ENCODE measurements at regions not wholly inside any gene's neighbourhood (a gene's known extent, or its start where the extent isn't known, plus 50 kb on each side); places are given as distances from the start of the nearest gene placed in this dataset.

DNA sequence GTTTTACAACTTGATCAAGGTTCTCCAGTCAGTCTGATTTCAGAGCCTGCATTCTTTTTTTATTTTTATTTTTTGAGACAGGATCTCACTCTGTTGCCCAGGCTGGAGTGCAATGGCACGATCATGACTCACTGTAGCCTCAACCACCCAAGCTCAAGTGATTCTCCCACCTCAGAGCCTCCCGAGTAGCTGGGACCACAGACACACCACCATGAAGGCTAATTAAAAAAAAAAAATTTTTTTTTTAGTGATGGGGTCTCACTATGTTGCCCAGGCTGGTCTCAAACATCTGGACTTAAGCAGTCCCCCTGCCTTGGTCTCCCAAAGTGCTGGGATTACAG lies 117.2 kb upstream of the NAV2 start:
- DNase-seq, result no peak
- Mint-ChIP-seq H3K27me3 (peaks cover 4% of the 10 kb centered on the region), H3K4me1 (no peaks in the 10 kb centered on the region), H3K36me3 (no peaks in the 10 kb centered on the region), H3K27ac (no peak overlapping the region), H3K4me3 (no peak overlapping the region), H3K9me3 (no peaks in the 10 kb centered on the region)

DNA sequence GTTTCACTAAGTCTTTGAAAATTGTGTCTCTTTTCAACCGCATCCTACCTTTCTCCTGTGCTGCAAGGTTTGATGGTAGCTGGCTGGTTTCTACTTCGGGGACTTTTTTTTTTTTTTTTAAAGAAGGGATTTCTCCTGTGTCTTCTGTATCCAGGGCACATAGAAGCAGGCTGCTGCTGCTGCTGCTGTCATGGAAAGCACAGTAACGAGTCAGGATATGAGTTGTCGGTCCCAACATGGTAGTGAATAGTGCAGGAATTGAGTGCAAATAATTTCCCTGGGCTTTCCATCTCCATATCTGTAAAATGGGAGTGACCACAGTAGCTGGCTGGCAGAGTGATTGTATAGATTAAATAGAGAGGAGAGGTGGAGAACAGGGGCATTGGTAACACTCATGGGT lies 118.3 kb upstream of the NAV2 start:
- Mint-ChIP-seq H3K4me3 (no peak overlapping the region), H3K36me3 (no peaks in the 10 kb centered on the region), H3K27me3 (peaks cover 4% of the 10 kb centered on the region), H3K4me1 (no peaks in the 10 kb centered on the region), H3K27ac (no peak overlapping the region), H3K9me3 (no peaks in the 10 kb centered on the region)
- no peak for DNase-seq

- H3K27me3 Mint-ChIP-seq, result peaks cover 4% of the 10 kb centered on the region
- no peak overlapping the region for H3K27ac Mint-ChIP-seq
- H3K4me3 Mint-ChIP-seq, result no peak overlapping the region
- no peaks in the 10 kb centered on the region for H3K9me3 Mint-ChIP-seq
- DNase-seq, result no peak
- H3K4me1 Mint-ChIP-seq, result no peaks in the 10 kb centered on the region
- no peaks in the 10 kb centered on the region for H3K36me3 Mint-ChIP-seq
Observed at GRCh38 chr11:19592842-19593241, 119.8 kb upstream of the NAV2 start.

DNA sequence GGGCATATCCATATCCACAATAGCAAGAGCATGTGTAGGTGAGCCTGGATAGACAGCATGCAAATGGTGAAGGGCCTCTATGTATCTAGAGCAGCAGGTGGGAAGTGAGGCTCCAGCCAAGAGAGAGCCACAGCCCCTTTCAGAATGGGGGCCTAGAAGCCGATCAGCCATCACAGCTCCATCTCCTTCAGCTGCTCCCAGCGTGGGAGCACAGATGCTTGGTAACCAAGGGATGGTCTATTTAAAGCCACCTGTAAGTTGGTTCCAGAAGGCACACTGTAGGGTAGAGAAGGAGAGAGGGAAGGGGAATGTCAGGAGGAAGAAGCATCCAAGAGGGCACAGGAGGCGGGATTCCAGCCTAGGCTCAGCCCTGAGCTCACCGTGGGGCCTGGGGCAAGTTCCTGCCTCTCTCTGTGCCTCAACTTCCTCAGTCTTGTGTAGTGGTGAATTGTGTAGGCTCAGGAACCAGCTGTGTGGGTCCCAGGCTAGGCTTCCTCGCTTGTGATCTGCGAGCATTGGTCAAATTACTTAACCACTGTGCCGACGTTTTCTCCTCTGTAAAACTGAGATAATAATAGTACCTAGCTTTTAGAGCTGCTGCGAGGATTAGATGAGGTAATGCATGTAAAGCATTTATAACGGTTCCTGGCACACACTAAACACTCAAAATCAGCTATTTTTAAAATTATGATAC lies 122.9 kb upstream of the NAV2 start:
- Mint-ChIP-seq H3K27me3 (peaks cover 4% of the 10 kb centered on the region), H3K4me3 (no peak overlapping the region), H3K4me1 (no peaks in the 10 kb centered on the region), H3K36me3 (no peaks in the 10 kb centered on the region), H3K27ac (no peak overlapping the region), H3K9me3 (no peaks in the 10 kb centered on the region)
- DNase-seq, result no peak

- Mint-ChIP-seq H3K27me3 (no peaks in the 10 kb centered on the region), H3K4me3 (no peak overlapping the region), H3K4me1 (no peaks in the 10 kb centered on the region), H3K27ac (no peak overlapping the region), H3K36me3 (no peaks in the 10 kb centered on the region), H3K9me3 (no peaks in the 10 kb centered on the region)
- DNase-seq, result no peak
Observed at GRCh38 chr11:19587979-19588378, 124.7 kb upstream of the NAV2 start.

GRCh38 chr11:19580646-19581045 lies 132.0 kb upstream of the NAV2 start:
- no peak overlapping the region for H3K4me3 Mint-ChIP-seq
- DNase-seq, result no peak
- no peaks in the 10 kb centered on the region for H3K36me3 Mint-ChIP-seq
- H3K27ac Mint-ChIP-seq, result no peak overlapping the region
- H3K27me3 Mint-ChIP-seq, result no peaks in the 10 kb centered on the region
- H3K9me3 Mint-ChIP-seq, result peaks cover 3% of the 10 kb centered on the region
- no peaks in the 10 kb centered on the region for H3K4me1 Mint-ChIP-seq

GRCh38 chr11:19579957-19580356 lies 132.7 kb upstream of the NAV2 start:
- Mint-ChIP-seq H3K27me3 (no peaks in the 10 kb centered on the region), H3K27ac (no peak overlapping the region), H3K36me3 (no peaks in the 10 kb centered on the region), H3K4me1 (no peaks in the 10 kb centered on the region), H3K9me3 (peaks cover 3% of the 10 kb centered on the region), H3K4me3 (no peak overlapping the region)
- DNase-seq, result no peak

DNA sequence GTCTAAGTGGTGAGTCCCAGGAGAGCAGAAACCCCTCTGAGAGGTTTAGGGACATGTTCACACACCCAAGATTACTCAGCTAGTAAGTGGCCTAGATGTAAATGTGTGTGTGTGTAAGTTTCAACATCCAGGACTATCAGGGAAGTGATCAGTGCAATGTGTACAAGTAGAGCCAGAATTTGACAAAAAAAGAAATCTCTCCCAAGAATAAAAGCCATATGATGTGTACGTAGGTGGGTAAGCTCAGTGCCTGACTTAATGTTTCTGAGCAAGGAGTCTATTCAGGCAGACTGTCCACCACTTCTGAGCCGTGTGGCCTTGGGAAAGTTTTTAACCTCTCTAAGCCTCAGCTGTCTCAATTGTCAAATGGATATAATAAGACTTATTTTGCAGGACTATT lies 133.8 kb upstream of the NAV2 start:
- H3K4me1 Mint-ChIP-seq, result no peaks in the 10 kb centered on the region

GRCh38 chr11:19577976-19578619 lies 134.5 kb upstream of the NAV2 start:
- no peaks in the 10 kb centered on the region for H3K27me3 Mint-ChIP-seq
- H3K4me3 Mint-ChIP-seq, result no peak overlapping the region
- H3K4me1 Mint-ChIP-seq, result no peaks in the 10 kb centered on the region
- no peak overlapping the region for H3K27ac Mint-ChIP-seq
- peaks cover 3% of the 10 kb centered on the region for H3K9me3 Mint-ChIP-seq
- H3K36me3 Mint-ChIP-seq, result no peaks in the 10 kb centered on the region
- DNase-seq, result no peak

More for the DNA sequence above, 133.8 kb upstream of the NAV2 start:
- H3K27me3 Mint-ChIP-seq, result no peaks in the 10 kb centered on the region
- H3K9me3 Mint-ChIP-seq, result peaks cover 3% of the 10 kb centered on the region
- H3K27ac Mint-ChIP-seq, result no peak overlapping the region
- DNase-seq, result no peak
- H3K36me3 Mint-ChIP-seq, result no peaks in the 10 kb centered on the region
- no peak overlapping the region for H3K4me3 Mint-ChIP-seq

DNA sequence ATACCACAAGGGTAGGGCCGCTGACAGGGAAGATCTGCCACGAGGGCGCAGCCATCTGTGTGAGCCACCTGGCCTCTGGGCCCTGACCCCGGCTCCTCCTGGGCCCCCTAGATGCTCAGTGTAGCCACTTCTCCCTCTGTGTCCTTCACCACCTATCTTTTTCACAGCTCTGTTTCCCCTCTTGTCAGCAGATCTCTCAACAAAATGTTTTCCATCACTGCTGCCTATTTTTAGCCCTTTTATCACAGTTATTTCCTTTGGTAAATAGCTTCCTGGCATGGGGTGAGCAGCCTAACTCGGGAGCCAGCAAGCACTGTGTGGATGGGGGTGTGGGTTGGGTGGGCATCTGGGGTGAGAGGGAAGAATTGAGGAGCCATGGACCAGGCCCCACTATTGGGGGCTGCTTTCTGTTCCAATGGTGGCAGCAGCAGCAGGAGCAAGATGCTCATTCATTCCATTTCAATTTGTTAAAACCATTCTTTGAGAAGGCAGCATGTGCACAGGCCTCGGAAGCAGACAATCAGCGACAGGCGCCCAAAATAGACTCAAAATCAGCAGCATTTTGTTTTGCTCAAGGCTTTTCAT lies 135.2 kb upstream of the NAV2 start:
- Mint-ChIP-seq H3K36me3 (no peaks in the 10 kb centered on the region), H3K4me1 (no peaks in the 10 kb centered on the region), H3K9me3 (peaks cover 3% of the 10 kb centered on the region), H3K27ac (no peak overlapping the region), H3K27me3 (no peaks in the 10 kb centered on the region), H3K4me3 (no peak overlapping the region)
- no peak for DNase-seq

- H3K4me1 Mint-ChIP-seq, result no peaks in the 10 kb centered on the region
- no peak overlapping the region for H3K4me3 Mint-ChIP-seq
- no peaks in the 10 kb centered on the region for H3K27me3 Mint-ChIP-seq
- peaks cover under 1% of the 10 kb centered on the region for H3K9me3 Mint-ChIP-seq
- no peak for DNase-seq
- H3K27ac Mint-ChIP-seq, result no peak overlapping the region
- H3K36me3 Mint-ChIP-seq, result no peaks in the 10 kb centered on the region
Observed at GRCh38 chr11:19576903-19577302, 135.7 kb upstream of the NAV2 start.

- Mint-ChIP-seq H3K27me3 (no peaks in the 10 kb centered on the region), H3K4me1 (no peaks in the 10 kb centered on the region), H3K4me3 (no peak overlapping the region), H3K9me3 (no peaks in the 10 kb centered on the region), H3K36me3 (no peaks in the 10 kb centered on the region), H3K27ac (no peak overlapping the region)
- no peak for DNase-seq
Observed at GRCh38 chr11:19576054-19576453, 136.6 kb upstream of the NAV2 start.

GRCh38 chr11:19574916-19575315 lies 137.7 kb upstream of the NAV2 start:
- no peak overlapping the region for H3K4me3 Mint-ChIP-seq
- H3K27ac Mint-ChIP-seq, result no peak overlapping the region
- peaks cover 4% of the 10 kb centered on the region for H3K27me3 Mint-ChIP-seq
- DNase-seq, result no peak
- no peaks in the 10 kb centered on the region for H3K36me3 Mint-ChIP-seq
- no peaks in the 10 kb centered on the region for H3K4me1 Mint-ChIP-seq
- H3K9me3 Mint-ChIP-seq, result no peaks in the 10 kb centered on the region

- Mint-ChIP-seq H3K27ac (no peak overlapping the region), H3K4me1 (no peaks in the 10 kb centered on the region), H3K36me3 (no peaks in the 10 kb centered on the region), H3K27me3 (peaks cover 4% of the 10 kb centered on the region), H3K9me3 (no peaks in the 10 kb centered on the region), H3K4me3 (no peak overlapping the region)
- no peak for DNase-seq
Observed at GRCh38 chr11:19573666-19574065, 139.0 kb upstream of the NAV2 start.

GRCh38 chr11:19571906-19572305 lies 140.7 kb upstream of the NAV2 start:
- Mint-ChIP-seq H3K27me3 (peaks cover 4% of the 10 kb centered on the region), H3K4me3 (no peak overlapping the region), H3K27ac (no peak overlapping the region), H3K9me3 (no peaks in the 10 kb centered on the region), H3K36me3 (no peaks in the 10 kb centered on the region), H3K4me1 (no peaks in the 10 kb centered on the region)
- DNase-seq, result no peak

GRCh38 chr11:19570889-19571288 lies 141.7 kb upstream of the NAV2 start:
- Mint-ChIP-seq H3K27me3 (peaks cover 7% of the 10 kb centered on the region), H3K9me3 (no peaks in the 10 kb centered on the region), H3K4me1 (no peaks in the 10 kb centered on the region), H3K36me3 (no peaks in the 10 kb centered on the region), H3K4me3 (no peak overlapping the region), H3K27ac (no peak overlapping the region)
- no peak for DNase-seq
